ENCODE measurements at regions not wholly inside any gene's neighbourhood (a gene's known extent, or its start where the extent isn't known, plus 50 kb on each side); places are given as distances from the start of the nearest gene placed in this dataset.

DNA sequence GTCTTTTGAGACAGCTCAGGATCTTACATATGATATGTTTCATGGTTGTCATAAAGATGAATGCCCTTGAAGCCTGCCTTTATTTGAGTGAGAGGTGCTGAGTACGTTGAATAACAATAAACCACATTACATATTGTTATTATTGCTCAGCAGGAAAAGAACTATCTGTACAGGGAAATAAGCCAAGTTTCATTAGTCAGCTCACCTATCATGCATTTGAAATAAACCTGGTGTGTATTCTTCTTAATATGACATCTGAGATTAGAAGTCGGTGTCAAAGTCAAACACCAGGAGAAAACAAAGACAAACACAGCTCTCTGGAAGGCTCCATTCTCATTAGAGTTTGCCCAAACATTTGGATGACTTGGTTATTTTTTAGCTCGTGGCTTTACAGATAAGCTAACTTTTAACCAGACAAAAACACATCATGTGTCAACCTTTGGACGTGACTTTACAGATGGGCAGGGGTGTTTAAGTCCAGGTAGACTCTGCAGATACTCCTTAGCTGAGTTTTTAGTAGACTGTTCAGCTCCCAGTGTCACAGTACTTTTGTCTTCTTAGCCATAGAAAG lies 71.2 kb upstream of the AOAH start (continued):
- TF ChIP-seq, protein P1, sequence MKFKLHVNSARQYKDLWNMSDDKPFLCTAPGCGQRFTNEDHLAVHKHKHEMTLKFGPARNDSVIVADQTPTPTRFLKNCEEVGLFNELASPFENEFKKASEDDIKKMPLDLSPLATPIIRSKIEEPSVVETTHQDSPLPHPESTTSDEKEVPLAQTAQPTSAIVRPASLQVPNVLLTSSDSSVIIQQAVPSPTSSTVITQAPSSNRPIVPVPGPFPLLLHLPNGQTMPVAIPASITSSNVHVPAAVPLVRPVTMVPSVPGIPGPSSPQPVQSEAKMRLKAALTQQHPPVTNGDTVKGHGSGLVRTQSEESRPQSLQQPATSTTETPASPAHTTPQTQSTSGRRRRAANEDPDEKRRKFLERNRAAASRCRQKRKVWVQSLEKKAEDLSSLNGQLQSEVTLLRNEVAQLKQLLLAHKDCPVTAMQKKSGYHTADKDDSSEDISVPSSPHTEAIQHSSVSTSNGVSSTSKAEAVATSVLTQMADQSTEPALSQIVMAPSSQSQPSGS (CRISPR knock-in tag; IDR thresholded peaks at IDR 0.05), result peak; percentile 62
- 0 out of 2 replicates have a peak, but pooled peaks have one; percentile 3 for TF ChIP-seq MXD4 (CRISPR knock-in tag; IDR thresholded peaks at IDR 0.05)
- TF ChIP-seq PHF21A (CRISPR knock-in tag; IDR thresholded peaks at IDR 0.05), result 0 out of 2 replicates have a peak, but pooled peaks have one; percentile 53
- peak; percentile 9; the same call in 1 of the 2 replicates for TF ChIP-seq ZNF558 (CRISPR knock-in tag; IDR thresholded peaks at IDR 0.05; ENCODE audit: borderline replicate concordance)
- peak; percentile 35; the same call in 1 of the 2 replicates for TF ChIP-seq ZNF292 (CRISPR knock-in tag; IDR thresholded peaks at IDR 0.05; ENCODE audit: borderline replicate concordance, low read depth)
- TF ChIP-seq ZNF614 (CRISPR knock-in tag; IDR thresholded peaks at IDR 0.05; ENCODE audit: borderline replicate concordance), result peak; percentile 56; the same call in 1 of the 2 replicates
- 0 out of 2 replicates have a peak, but pooled peaks have one; percentile 33 for TF ChIP-seq ZNF337 (CRISPR knock-in tag; IDR thresholded peaks at IDR 0.05; ENCODE audit: borderline replicate concordance, low read depth)
- no peak for TF ChIP-seq CREB1 (IDR thresholded peaks at IDR 0.05)
- peak; percentile 37 for TF ChIP-seq CREB1 (CRISPR knock-in tag; IDR thresholded peaks at IDR 0.05)
- no peak for TF ChIP-seq LCORL (IDR thresholded peaks at IDR 0.05)
- TF ChIP-seq LCORL (CRISPR knock-in tag; IDR thresholded peaks at IDR 0.05), result peak; percentile 84; the same call in 1 of the 2 replicates
- TF ChIP-seq, protein P2, sequence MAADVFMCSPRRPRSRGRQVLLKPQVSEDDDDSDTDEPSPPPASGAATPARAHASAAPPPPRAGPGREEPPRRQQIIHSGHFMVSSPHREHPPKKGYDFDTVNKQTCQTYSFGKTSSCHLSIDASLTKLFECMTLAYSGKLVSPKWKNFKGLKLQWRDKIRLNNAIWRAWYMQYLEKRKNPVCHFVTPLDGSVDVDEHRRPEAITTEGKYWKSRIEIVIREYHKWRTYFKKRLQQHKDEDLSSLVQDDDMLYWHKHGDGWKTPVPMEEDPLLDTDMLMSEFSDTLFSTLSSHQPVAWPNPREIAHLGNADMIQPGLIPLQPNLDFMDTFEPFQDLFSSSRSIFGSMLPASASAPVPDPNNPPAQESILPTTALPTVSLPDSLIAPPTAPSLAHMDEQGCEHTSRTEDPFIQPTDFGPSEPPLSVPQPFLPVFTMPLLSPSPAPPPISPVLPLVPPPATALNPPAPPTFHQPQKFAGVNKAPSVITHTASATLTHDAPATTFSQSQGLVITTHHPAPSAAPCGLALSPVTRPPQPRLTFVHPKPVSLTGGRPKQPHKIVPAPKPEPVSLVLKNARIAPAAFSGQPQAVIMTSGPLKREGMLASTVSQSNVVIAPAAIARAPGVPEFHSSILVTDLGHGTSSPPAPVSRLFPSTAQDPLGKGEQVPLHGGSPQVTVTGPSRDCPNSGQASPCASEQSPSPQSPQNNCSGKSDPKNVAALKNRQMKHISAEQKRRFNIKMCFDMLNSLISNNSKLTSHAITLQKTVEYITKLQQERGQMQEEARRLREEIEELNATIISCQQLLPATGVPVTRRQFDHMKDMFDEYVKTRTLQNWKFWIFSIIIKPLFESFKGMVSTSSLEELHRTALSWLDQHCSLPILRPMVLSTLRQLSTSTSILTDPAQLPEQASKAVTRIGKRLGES (CRISPR knock-in tag; IDR thresholded peaks at IDR 0.05; ENCODE audit: borderline replicate concordance), result no peak
- TF ChIP-seq MED1 (CRISPR knock-in tag; IDR thresholded peaks at IDR 0.05), result peak; percentile 86
- TF ChIP-seq ZNF383 (CRISPR knock-in tag; IDR thresholded peaks at IDR 0.05; ENCODE audit: borderline replicate concordance), result no peak
- TF ChIP-seq PPARG (CRISPR knock-in tag; conservative IDR thresholded peaks at IDR 0.05), result peak; percentile 62; the same call in 1 of the 2 replicates
- no peak for TF ChIP-seq U2AF2 (IDR thresholded peaks at IDR 0.05; ENCODE audit: low read depth, low read length)
- TF ChIP-seq, protein P3, sequence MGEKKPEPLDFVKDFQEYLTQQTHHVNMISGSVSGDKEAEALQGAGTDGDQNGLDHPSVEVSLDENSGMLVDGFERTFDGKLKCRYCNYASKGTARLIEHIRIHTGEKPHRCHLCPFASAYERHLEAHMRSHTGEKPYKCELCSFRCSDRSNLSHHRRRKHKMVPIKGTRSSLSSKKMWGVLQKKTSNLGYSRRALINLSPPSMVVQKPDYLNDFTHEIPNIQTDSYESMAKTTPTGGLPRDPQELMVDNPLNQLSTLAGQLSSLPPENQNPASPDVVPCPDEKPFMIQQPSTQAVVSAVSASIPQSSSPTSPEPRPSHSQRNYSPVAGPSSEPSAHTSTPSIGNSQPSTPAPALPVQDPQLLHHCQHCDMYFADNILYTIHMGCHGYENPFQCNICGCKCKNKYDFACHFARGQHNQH (CRISPR knock-in tag; IDR thresholded peaks at IDR 0.05), result peak; percentile 23; the same call in 1 of the 2 replicates
- 0 out of 2 replicates have a peak, but pooled peaks have one; percentile 31 for TF ChIP-seq ZNF546 (CRISPR knock-in tag; conservative IDR thresholded peaks at IDR 0.05)
- peak; percentile 32; the same call in 1 of the 2 replicates for TF ChIP-seq NR2C2 (CRISPR knock-in tag; IDR thresholded peaks at IDR 0.05; ENCODE audit: borderline replicate concordance)
- TF ChIP-seq POLR2A (IDR thresholded peaks at IDR 0.05; ENCODE audit: insufficient read depth in 1 of 2, low read depth in 2 of 2, low read length in 2 of 2), result 0 out of 4 replicates have a peak, but pooled peaks of 1 of the 2 experiments have one; percentile 29
- TF ChIP-seq MBNL3 (CRISPR knock-in tag; conservative IDR thresholded peaks at IDR 0.05), result no peak
- peak; percentile 78 for TF ChIP-seq ISL2 (CRISPR knock-in tag; IDR thresholded peaks at IDR 0.05)
- TF ChIP-seq, protein P4, sequence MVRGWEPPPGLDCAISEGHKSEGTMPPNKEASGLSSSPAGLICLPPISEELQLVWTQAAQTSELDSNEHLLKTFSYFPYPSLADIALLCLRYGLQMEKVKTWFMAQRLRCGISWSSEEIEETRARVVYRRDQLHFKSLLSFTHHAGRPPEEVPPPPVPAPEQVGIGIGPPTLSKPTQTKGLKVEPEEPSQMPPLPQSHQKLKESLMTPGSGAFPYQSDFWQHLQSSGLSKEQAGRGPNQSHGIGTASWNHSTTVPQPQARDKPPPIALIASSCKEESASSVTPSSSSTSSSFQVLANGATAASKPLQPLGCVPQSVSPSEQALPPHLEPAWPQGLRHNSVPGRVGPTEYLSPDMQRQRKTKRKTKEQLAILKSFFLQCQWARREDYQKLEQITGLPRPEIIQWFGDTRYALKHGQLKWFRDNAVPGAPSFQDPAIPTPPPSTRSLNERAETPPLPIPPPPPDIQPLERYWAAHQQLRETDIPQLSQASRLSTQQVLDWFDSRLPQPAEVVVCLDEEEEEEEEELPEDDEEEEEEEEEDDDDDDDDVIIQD (CRISPR knock-in tag; IDR thresholded peaks at IDR 0.05; ENCODE audit: low read depth), result peak; percentile 41; the same call in 1 of the 2 replicates
- TF ChIP-seq ASH2L (IDR thresholded peaks at IDR 0.05; ENCODE audit: insufficient read length, low read depth, low read length), result peak; percentile 26
- peak; percentile 63; the same call in 1 of the 2 replicates for TF ChIP-seq SIX1 (CRISPR knock-in tag; IDR thresholded peaks at IDR 0.05; ENCODE audit: borderline replicate concordance)

Measured in HepG2 (cell line).